ENCODE measurements at regions not wholly inside any gene's neighbourhood (a gene's known extent, or its start where the extent isn't known, plus 50 kb on each side); places are given as distances from the start of the nearest gene placed in this dataset.
"Not testable (repeated sequence)": the region's sequence is repeated elsewhere in the genome, so short reads cannot be mapped to it uniquely, and the experiment has no call there.

DNA sequence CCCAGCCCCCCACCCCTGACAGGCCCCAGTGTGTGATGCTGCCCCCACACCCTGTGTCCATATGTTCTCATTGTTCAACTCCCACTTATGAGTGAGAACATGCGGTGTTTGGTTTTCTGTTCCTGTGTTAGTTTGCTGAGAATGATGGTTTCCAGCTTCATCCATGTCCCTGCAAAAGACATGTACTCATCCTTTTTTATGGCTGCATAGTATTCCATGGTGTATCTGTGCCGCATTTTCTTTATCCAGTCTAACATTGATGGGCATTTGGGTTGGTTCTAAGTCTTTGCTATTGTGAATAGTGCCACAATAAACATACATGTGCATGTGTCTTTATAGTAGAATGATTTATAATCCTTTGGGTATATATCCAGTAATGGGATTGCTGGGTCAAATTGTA lies 122.1 kb upstream of the TAF11L2 start:
- TF ChIP-seq, protein P1, sequence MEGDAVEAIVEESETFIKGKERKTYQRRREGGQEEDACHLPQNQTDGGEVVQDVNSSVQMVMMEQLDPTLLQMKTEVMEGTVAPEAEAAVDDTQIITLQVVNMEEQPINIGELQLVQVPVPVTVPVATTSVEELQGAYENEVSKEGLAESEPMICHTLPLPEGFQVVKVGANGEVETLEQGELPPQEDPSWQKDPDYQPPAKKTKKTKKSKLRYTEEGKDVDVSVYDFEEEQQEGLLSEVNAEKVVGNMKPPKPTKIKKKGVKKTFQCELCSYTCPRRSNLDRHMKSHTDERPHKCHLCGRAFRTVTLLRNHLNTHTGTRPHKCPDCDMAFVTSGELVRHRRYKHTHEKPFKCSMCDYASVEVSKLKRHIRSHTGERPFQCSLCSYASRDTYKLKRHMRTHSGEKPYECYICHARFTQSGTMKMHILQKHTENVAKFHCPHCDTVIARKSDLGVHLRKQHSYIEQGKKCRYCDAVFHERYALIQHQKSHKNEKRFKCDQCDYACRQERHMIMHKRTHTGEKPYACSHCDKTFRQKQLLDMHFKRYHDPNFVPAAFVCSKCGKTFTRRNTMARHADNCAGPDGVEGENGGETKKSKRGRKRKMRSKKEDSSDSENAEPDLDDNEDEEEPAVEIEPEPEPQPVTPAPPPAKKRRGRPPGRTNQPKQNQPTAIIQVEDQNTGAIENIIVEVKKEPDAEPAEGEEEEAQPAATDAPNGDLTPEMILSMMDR (IDR thresholded peaks at IDR 0.05) = not testable (repeated sequence)
- TF ChIP-seq EZH2 (IDR thresholded peaks at IDR 0.05; ENCODE audit: borderline replicate concordance, insufficient read depth, low read depth, low read length, poor library complexity, severe bottlenecking) = not testable (repeated sequence)

All from B cell (primary cell).